Effector memory CD8-positive, alpha-beta T cell (primary cell): ENCODE measurements at regions not wholly inside any gene's neighbourhood (a gene's known extent, or its start where the extent isn't known, plus 50 kb on each side); places are given as distances from the start of the nearest gene placed in this dataset.

ENCODE experiments used
- ATAC-seq: fragments of 150-1000 bp; cut with Tn5 transposase; replicated peaks from 2 replicates; pipeline ENCODE4 v1.10.0; 2021; ENCODE audit warnings: mild to moderate bottlenecking, moderate library complexity
- DNase-seq, 3 experiments: peaks; one replicate each; pipeline ENCODE4 v3.0.0; 2021
- H3K27ac Mint-ChIP-seq, 2 donors: one replicate each; pipeline ENCODE4 v1.8.0; 2022; ENCODE audit warnings: mild to moderate bottlenecking in 2 of 2, mixed read lengths in 2 of 2, moderate library complexity in 2 of 2
- H3K27me3 Mint-ChIP-seq, 2 donors: one replicate each; pipeline ENCODE4 v1.8.0; 2022; ENCODE audit warnings: mixed read lengths in 2 of 2
- H3K36me3 Mint-ChIP-seq: one replicate; pipeline ENCODE4 v1.8.0; 2022; ENCODE audit warnings: mild to moderate bottlenecking, moderate library complexity, mixed read lengths; ENCODE audit not compliant: insufficient read depth
- H3K4me1 Mint-ChIP-seq, 2 donors: one replicate each; pipeline ENCODE4 v1.8.0; 2022; ENCODE audit warnings: low read depth in 2 of 2, mixed read lengths in 2 of 2
- H3K4me3 Mint-ChIP-seq, 2 donors: one replicate each; pipeline ENCODE4 v1.8.0; 2022; ENCODE audit warnings: mild to moderate bottlenecking in 2 of 2, mixed read lengths in 2 of 2, moderate library complexity in 2 of 2
- H3K9me3 Mint-ChIP-seq, 2 donors: one replicate each; pipeline ENCODE4 v1.8.0; 2022; ENCODE audit warnings: mixed read lengths in 2 of 2

- Mint-ChIP-seq H3K27me3 (peaks cover 27 to 29% of the 10 kb centered on the region in 2 donors), H3K4me1 (no peaks in the 10 kb centered on the region), H3K27ac (no peak overlapping the region), H3K9me3 (no peaks in the 10 kb centered on the region), H3K4me3 (no peak overlapping the region), H3K36me3 (no peaks in the 10 kb centered on the region)
- DNase-seq: no peak
- ATAC-seq: no peak
Measured at GRCh38 chr5:56540266-56540665, 275.1 kb upstream of the MAP3K1 start.

- Mint-ChIP-seq H3K27ac (no peak overlapping the region), H3K4me1 (no peaks in the 10 kb centered on the region), H3K9me3 (no peaks in the 10 kb centered on the region), H3K4me3 (no peak overlapping the region), H3K27me3 (peaks cover 27 to 29% of the 10 kb centered on the region in 2 donors), H3K36me3 (no peaks in the 10 kb centered on the region)
- ATAC-seq: no peak
- no peak for DNase-seq
Measured at GRCh38 chr5:56538580-56538979, 276.8 kb upstream of the MAP3K1 start.

- Mint-ChIP-seq H3K27me3 (peaks cover 15 to 17% of the 10 kb centered on the region in 2 donors), H3K4me3 (no peak overlapping the region), H3K9me3 (no peaks in the 10 kb centered on the region), H3K36me3 (no peaks in the 10 kb centered on the region), H3K27ac (no peak overlapping the region), H3K4me1 (no peaks in the 10 kb centered on the region)
- ATAC-seq: no peak
- no peak for DNase-seq
Measured at GRCh38 chr5:56535347-56535746, 280.0 kb upstream of the MAP3K1 start.

GRCh38 chr5:56534102-56534829 is 281.1 kb upstream of the MAP3K1 start:
- ATAC-seq: no peak
- no peak for DNase-seq
- Mint-ChIP-seq H3K27ac (no peak overlapping the region), H3K27me3 (peaks cover 12 to 15% of the 10 kb centered on the region in 2 donors), H3K9me3 (no peaks in the 10 kb centered on the region), H3K36me3 (no peaks in the 10 kb centered on the region), H3K4me3 (no peak overlapping the region), H3K4me1 (no peaks in the 10 kb centered on the region)

DNA sequence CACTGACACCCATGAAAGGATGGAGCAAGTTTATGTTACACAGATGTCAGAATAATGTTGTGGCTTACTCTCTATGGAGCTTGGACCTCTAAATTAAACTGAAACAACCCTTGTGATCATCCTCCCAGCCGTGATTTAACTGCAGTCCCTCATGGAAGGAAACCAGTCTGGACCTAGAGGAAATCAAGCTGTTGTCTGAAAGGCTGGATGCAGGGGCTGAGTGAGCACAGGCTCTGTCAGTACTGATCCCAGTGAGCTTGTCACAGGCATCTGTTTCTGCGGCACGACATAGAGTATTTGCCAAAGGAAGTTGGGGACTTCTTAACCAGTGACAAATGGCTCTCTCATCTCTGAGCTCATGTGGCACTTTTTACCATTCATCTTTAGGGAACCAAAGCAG is 282.9 kb upstream of the MAP3K1 start:
- no peaks in the 10 kb centered on the region for H3K36me3 Mint-ChIP-seq
- no peak overlapping the region for H3K4me3 Mint-ChIP-seq
- ATAC-seq (no peak), DNase-seq (no peak)
- no peaks in the 10 kb centered on the region for H3K4me1 Mint-ChIP-seq
- peaks cover 0 to 6% of the 10 kb centered on the region in 2 donors for H3K27me3 Mint-ChIP-seq
- no peaks in the 10 kb centered on the region for H3K9me3 Mint-ChIP-seq
- no peak overlapping the region for H3K27ac Mint-ChIP-seq

GRCh38 chr5:56530626-56531138 is 284.7 kb upstream of the MAP3K1 start:
- no peaks in the 10 kb centered on the region for H3K36me3 Mint-ChIP-seq
- H3K27me3 Mint-ChIP-seq: peaks cover 0 to under 1% of the 10 kb centered on the region in 2 donors
- H3K9me3 Mint-ChIP-seq: no peaks in the 10 kb centered on the region
- H3K4me1 Mint-ChIP-seq: no peaks in the 10 kb centered on the region
- H3K4me3 Mint-ChIP-seq: no peak overlapping the region
- ATAC-seq (no peak), DNase-seq (no peak)
- H3K27ac Mint-ChIP-seq: no peak overlapping the region

- ATAC-seq (no peak), DNase-seq (no peak)
- Mint-ChIP-seq H3K27ac (no peak overlapping the region), H3K4me3 (no peak overlapping the region), H3K9me3 (no peaks in the 10 kb centered on the region), H3K4me1 (no peaks in the 10 kb centered on the region), H3K36me3 (no peaks in the 10 kb centered on the region), H3K27me3 (no peaks in the 10 kb centered on the region)
Measured at GRCh38 chr5:56529666-56530430, 285.5 kb upstream of the MAP3K1 start.

DNA sequence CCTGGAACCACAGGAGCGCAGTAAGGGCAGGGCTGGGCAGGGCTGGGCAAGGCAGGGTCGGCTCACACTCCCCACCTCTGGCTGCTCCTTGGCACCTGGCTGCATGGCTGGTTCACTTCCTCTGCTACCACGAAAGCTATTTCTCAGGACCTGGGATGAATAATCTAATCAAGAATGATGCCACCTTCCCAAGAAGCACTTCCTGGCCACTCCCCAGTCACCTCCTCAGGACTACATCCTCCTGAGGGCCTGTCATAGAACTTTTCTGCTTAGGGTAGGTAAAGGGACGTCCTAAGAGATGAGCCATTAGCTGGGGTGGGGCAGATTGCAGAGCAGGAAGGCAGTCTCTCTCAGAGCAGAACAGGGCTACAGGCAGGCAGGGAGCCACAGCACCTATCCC is 288.2 kb upstream of the MAP3K1 start:
- no peaks in the 10 kb centered on the region for H3K4me1 Mint-ChIP-seq
- H3K36me3 Mint-ChIP-seq: no peaks in the 10 kb centered on the region
- DNase-seq (no peak), ATAC-seq (no peak)
- no peak overlapping the region for H3K27ac Mint-ChIP-seq
- H3K4me3 Mint-ChIP-seq: no peak overlapping the region
- H3K27me3 Mint-ChIP-seq: no peaks in the 10 kb centered on the region
- H3K9me3 Mint-ChIP-seq: no peaks in the 10 kb centered on the region

GRCh38 chr5:56525113-56525512 is 290.2 kb upstream of the MAP3K1 start:
- DNase-seq (no peak), ATAC-seq (no peak)
- Mint-ChIP-seq H3K36me3 (no peaks in the 10 kb centered on the region), H3K27ac (no peak overlapping the region), H3K4me3 (no peak overlapping the region), H3K9me3 (no peaks in the 10 kb centered on the region), H3K4me1 (no peaks in the 10 kb centered on the region), H3K27me3 (peaks cover 6 to 14% of the 10 kb centered on the region in 2 donors)

- Mint-ChIP-seq H3K27me3 (peaks cover 15 to 24% of the 10 kb centered on the region in 2 donors), H3K36me3 (no peaks in the 10 kb centered on the region), H3K4me3 (no peak overlapping the region), H3K27ac (no peak overlapping the region), H3K4me1 (no peaks in the 10 kb centered on the region), H3K9me3 (no peaks in the 10 kb centered on the region)
- ATAC-seq (no peak), DNase-seq (no peak)
Measured at GRCh38 chr5:56523790-56524575, 290.9 kb upstream of the ANKRD55 start.

DNA sequence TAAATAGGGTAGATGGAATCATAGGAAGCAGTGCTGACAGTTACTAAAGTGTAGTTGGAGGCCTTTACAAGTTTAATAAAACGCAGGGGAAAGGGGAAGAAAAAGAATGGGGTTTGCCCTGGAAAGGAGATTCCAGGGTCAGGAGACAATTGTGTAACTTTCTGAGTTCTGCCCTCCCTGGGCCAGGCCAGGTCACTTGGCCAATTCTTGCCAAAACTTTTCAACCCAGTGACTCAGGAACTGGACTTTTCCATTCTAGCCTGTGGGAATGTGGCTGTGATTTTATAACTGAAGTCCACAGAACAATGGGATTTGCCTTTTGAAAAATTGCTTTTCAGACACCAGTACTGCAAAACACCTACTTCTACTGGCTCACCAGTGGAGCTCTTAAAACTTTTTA is 289.8 kb upstream of the ANKRD55 start:
- H3K9me3 Mint-ChIP-seq: no peaks in the 10 kb centered on the region
- no peak overlapping the region for H3K27ac Mint-ChIP-seq
- H3K4me3 Mint-ChIP-seq: no peak overlapping the region
- no peaks in the 10 kb centered on the region for H3K4me1 Mint-ChIP-seq
- DNase-seq: no peak
- ATAC-seq: no peak
- no peaks in the 10 kb centered on the region for H3K36me3 Mint-ChIP-seq
- H3K27me3 Mint-ChIP-seq: peaks cover 15 to 34% of the 10 kb centered on the region in 2 donors

- ATAC-seq: no peak
Measured at GRCh38 chr5:56522169-56522568, 289.0 kb upstream of the ANKRD55 start.

GRCh38 chr5:56520986-56521730 is 288.0 kb upstream of the ANKRD55 start:
- H3K36me3 Mint-ChIP-seq: no peaks in the 10 kb centered on the region
- peaks cover 0 to 5% of the 10 kb centered on the region in 2 donors for H3K4me1 Mint-ChIP-seq
- ATAC-seq: no peak
- H3K4me3 Mint-ChIP-seq: no peak overlapping the region
- DNase-seq: no peak
- no peaks in the 10 kb centered on the region for H3K9me3 Mint-ChIP-seq
- H3K27ac Mint-ChIP-seq: no peak overlapping the region
- H3K27me3 Mint-ChIP-seq: peaks cover 15 to 36% of the 10 kb centered on the region in 2 donors

More at GRCh38 chr5:56522169-56522568, 289.0 kb upstream of the ANKRD55 start:
- Mint-ChIP-seq H3K36me3 (no peaks in the 10 kb centered on the region), H3K27ac (no peak overlapping the region), H3K27me3 (peaks cover 15 to 36% of the 10 kb centered on the region in 2 donors), H3K4me3 (no peak overlapping the region), H3K4me1 (peaks cover 0 to 2% of the 10 kb centered on the region in 2 donors), H3K9me3 (no peaks in the 10 kb centered on the region)
- DNase-seq: no peak
